Stimulated activated CD4-positive, alpha-beta T cell treated with anti-CD3 and anti-CD28 coated beads, Interleukin-2, amount 100 ng/mL, for 4 hours (primary cell): ENCODE measurements at regions not wholly inside any gene's neighbourhood (a gene's known extent, or its start where the extent isn't known, plus 50 kb on each side); places are given as distances from the start of the nearest gene placed in this dataset.

Source experiments
- DNase-seq: peaks from one replicate; pipeline ENCODE4 v3.0.0-alpha.2; 2020; ENCODE audit warnings: low read depth

- no peak for DNase-seq
Measured at GRCh38 chr2:105621038-105621437, 123.7 kb upstream of the NCK2 start.

GRCh38 chr2:105618351-105618659 lies 126.4 kb upstream of the NCK2 start:
- no peak for DNase-seq

DNA sequence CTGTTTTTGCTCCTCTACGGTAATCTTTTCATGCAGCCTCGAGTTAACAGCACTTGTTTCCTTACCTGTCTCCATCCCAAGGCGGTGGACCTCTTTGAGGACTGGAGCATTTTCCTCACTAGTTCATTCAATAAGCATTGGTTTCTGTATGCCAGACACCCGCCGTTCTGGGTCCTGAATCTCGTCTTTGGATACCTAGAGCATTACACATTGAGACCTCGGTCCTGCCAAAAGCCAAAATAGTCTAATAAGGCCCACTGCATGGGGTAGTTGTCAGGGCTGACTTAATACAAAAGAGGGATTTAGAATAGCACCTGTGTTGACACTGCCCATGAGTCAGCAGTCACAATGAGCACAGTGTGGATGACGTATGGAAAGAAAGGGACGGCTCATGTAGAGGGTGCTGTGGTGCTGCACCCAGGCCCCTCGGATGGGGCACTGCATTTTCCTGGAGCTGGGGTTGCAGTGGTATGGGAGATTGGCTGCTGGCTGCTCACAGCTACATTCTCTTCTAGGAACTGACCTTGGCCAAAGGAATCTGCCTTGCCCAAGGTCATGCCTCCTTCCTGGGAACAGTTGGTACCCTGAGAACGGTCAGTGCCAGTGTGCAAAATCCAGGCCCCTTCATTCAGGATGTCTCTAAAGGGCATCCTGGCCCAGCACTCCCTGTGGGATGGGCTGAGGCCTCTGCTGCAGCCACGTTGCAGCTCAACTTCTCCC lies 126.9 kb upstream of the NCK2 start:
- DNase-seq, result no peak

DNA sequence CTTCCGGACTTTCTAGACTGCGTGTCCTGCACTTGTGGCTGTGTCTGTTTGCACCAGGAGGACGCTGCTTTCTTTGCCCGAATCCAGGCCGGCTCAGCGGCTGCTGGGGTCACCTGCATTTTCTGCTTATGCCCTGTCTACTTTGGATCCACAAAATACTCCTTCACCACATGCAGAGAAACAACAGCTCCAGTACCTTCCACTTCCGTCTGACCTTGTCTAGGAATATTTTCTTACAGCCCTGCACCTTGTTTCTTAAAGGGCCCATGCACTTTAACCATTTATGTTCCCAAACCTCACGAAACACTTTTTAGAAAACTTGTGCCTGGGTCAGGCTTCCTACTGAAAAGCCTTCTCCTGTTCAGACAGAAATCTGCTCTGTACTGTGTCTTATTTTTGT lies 129.4 kb upstream of the NCK2 start:
- no peak for DNase-seq

- DNase-seq, result no peak
Measured at GRCh38 chr2:105611811-105612424, 132.8 kb upstream of the NCK2 start.

DNA sequence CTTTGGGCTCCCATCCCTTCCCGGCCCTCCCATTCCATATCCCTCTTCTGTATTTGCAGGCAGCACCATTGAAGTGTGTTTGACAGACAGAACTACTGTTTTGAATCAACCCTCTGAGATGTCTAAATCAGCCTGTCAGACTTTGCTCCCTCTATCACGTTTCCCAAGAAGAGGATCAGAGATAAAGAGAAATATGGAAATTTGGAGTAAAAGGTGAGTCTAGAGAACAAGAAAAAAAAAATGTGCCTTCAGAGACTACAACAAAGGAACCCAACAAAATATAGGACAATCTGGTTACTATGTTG lies 133.4 kb upstream of the NCK2 start:
- no peak for DNase-seq

DNA sequence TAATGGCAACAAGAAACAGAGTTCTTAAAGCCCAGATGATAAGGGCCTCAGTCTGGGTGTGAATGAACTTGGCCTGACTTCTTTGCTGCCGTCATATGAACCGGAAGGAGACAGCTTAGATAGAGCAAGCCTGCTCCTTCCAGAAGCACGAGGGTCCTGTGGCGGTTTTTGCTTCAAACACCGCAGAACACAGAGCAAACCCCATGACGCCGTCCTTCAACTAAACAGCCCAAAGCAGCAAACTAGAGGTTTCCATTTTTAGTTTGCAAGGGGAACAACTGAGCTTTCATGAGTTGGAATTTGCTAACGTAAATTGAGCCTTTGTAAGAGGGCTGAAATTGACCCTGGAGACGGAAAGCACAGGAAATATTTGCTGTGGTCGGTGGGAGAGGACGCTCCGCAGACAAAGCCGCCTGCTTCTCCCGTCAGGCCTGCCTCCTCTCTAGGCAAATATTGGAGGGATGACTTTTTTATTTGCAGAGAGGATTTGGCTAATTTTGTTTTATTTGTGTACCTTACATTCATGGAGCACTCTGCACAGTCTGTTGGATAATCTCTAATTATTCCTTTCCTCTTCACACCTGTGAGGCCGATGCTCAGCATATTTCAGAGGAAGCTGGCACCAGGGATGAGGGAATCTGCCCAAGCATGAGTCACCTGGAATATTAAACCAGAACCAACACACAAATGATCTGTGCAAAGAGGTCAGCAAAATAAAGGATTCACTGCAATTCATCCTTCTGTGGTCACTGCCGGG lies 134.0 kb upstream of the NCK2 start:
- DNase-seq, result no peak

GRCh38 chr2:105609746-105610402 lies 134.8 kb upstream of the NCK2 start:
- no peak for DNase-seq

DNA sequence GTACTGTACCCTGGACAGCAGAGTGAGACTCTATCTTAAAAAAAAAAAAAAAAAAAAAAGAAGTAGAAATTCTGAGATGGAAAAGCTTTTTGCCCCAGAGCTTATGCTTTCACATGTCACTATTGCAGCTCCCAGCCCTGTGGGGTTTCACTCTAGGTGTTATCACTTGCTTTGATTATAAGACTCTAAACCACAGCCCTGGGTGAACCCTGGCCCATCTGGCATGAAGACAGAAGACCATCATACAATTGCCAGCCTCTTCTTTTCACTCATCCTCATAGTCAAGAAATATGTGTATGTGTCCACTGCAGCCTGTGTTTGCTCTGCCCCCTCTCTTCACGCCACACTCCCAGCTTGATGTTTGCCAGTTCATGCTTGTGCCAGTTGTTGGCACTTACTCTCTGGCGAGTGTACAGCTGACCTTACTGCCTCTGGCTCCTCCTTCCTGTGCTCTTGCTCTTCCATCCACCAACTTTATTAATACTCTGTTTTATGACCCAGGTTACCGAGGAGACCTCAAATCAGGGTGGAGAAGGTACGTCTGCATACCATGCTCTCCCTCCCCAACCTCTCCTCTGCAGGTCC lies 136.7 kb upstream of the NCK2 start:
- no peak for DNase-seq

DNA sequence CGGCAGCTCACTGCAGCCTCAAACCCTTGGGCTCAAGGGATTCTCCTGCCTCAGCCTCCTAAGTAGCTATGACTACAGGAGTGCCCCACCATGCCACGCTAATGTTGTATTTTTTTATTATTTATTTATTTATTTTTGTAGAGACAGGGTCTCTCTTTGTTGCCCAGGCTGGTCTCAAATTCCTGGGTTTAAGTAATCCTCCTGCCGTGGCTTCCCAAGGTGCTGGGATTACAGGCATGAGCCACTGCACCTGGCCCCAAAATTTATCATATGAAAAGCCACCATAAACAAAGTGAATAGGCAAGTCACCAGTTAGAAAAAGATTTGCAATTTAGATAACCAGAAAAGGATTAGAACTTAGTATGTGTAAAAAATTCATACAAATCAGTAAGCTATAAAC lies 138.6 kb upstream of the NCK2 start:
- DNase-seq, result no peak

- DNase-seq, result no peak
Measured at GRCh38 chr2:105604938-105605337, 139.8 kb upstream of the NCK2 start.

DNA sequence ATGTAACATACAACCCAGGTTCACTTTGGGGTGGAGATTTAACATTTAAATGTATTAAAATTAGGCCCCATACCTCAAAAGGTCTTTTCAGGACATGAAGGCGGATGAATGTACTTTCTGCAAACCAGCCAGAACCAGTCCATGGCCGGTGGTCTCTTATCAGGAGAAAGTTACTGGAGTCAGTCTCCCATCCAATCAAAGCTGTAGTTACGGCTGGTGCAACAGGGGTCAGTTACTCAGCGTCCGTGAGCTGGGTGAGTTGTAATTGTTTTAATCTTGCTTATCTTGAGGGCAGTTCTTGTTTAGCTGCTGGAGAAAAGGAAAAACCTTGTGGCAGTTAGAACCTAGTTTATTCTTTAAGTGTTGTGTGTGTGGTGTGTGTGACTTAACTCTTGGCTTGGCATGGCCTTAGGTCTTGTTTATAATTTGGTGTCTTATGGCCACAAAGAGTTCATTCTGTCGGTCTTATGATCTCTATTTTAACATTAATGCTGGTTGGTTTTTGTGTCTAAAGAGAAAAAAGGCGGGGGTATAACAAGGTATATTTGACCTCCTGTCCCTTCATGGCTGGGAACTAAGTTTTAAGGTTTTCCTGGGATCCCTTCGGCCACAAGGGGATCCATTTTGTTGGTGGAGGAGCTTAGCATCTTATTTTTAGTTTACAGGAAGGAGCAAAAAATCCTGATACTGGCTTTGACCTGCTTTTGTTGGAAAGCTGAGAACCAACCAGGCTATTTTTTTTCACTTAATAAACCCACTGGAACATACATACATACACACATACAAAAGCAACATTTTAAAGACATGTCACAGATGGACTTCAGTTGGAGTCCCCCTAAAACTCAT lies 143.5 kb upstream of the NCK2 start:
- DNase-seq, result no peak

DNA sequence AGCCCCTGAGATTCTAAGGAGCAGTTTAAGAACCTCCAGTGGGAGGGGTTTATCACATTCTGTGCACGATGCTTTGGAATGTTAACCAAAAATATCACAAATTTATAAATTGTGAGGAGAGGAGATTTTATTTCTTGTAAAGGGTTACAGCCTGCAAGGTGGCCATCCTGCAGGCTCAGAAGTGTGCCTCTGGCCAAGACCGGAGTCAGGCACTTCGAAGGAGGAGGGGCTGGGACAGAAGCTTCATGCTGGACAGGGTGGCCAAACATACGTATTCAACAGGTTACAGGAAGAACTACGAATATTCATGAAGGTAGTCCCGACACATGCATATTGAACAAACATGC lies 144.1 kb upstream of the NCK2 start:
- DNase-seq, result no peak

GRCh38 chr2:105600037-105600442 lies 144.7 kb upstream of the NCK2 start:
- DNase-seq, result no peak

- no peak for DNase-seq
Measured at GRCh38 chr2:105598829-105599698, 145.6 kb upstream of the NCK2 start.

DNA sequence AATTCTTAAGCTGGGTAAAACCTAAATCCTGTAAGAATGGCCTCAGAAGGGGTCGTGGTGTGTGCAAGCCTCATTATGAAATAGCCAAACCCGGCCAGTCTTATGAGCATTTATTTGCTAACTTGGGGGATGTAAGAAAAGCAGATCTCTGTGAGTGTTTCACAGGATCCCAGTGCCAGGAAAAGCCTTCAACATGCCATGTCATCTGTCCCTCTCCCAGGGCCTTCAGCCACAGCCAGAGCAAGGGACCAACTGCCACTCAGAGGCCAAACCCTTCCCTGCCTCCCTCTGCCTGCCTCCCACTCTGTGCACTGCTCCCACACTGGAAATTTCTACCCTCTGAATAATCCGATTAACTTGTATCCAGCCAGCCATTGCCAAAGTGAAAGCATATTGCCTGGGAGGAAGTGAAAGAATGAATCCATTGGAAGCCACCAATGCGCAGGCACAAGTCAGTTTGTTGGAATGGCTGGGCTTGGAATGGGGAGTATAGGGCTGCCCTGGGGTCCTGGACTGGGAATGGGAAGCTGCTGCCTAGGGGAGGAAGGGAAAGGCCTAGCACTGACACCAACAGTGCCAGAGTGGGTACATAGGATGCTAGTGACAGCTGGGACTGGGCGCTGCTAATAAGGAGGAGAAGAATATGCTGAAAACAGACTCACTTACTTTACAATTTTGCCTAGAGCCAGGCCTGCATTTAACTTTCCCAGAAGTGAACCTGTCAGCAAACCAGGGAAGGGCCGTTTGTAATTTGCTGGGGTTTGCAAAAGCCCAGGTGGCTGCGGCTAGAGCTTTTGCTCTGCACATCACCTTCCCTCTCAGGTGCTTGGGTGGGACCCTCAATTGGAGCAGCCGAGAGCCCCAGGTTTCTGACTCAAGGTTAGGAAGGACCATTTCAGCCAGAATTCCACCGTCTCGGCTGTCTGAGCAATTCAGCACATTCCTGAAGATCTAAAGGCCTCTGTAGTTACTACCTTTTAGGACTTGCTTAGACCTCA lies 146.6 kb upstream of the NCK2 start:
- no peak for DNase-seq

DNA sequence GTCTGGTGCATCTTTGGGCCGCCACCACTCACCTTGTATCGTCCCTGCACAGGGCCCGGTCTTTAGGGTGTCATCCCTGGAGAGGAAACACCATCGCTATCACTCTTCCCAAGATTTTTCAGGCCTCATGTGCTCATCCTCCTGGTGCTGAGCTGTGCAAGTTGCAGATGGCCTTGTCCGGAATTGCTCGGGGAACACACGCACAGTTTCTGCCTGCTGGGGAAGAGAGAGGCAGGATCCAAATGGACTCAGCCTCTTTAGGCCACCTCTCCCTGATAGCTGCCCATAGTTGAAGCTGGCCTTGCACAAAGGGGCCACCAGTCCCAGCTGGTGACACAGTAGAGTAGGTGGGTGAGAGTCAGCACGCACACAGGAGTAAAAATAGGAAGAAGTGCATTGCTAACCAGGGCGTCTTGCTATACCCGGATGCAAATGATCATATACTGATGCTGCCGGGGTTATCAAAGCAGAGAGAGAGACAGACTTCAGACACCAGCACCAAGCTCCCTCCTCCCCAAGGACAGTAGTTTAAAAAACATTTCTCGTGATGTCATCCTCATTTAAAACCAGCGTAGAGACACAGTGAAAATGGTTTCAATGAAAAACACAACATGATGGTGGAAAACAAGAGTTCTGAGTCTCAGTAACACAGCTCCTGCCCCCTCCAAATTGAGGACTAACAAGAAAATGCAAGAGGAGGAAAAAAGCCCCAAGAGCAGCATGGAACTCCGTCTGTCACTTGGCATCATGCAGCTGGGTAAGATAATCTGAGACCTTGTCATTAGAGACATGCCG lies 147.5 kb upstream of the NCK2 start:
- no peak for DNase-seq

DNA sequence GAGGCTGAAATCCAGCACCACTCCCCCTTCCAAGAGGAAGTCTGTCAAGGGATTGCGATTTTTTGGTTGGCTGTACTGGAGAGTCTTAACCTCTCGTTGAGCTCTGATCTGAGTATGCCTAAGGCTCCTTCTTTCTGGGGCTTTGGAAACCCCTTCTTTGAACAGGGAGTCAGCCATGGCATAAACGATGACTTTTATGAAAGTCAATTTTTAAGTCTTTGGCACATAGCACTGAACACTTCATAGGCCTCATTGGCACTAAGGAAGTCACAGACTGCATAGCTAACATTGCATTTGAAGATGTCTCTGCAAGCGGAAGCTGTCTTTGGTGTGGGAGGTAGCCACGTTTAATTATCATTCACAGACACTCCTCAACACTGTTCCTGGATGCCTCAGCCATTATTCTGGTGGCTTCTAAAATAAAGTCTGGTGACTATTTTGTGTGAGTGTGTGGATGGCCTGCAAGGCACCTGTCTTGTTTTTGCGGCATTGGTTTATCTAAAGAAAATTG lies 148.2 kb upstream of the NCK2 start:
- no peak for DNase-seq

DNA sequence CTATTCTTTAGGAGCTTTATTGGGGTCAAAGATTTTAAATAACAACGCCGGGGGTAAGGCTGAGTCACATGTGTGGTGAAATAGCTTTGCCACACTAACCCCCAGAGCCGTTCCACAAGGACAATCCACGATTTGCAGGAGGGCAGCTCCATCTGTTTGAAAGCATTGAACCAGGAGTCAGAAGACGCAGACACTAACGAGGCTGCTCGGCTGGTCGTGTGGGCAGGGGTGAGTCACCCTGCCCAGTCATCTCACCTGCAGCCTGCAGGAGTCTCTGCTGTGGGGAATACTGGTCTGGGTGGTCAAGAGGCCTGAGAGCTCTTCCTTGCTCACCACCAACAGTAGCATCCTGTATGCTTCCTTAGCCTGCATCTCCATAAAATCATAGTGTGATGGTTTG lies 149.2 kb upstream of the NCK2 start:
- DNase-seq, result no peak
